Tibial nerve (tissue), 4 donors: ENCODE measurements at regions not wholly inside any gene's neighbourhood (a gene's known extent, or its start where the extent isn't known, plus 50 kb on each side); places are given as distances from the start of the nearest gene placed in this dataset.

Source experiments
- CTCF ChIP-seq, 5 experiments: fragments of 200-600 bp in 3 of 5; fragments of 450-650 bp in 2 of 5; sonication (generic) in 3 of 5; IDR thresholded peaks; one replicate each; pipeline ENCODE4 v1.5.1; 2016 to 2019; ENCODE audit warnings: antibody characterized with exemption in 5 of 5, mild to moderate bottlenecking in 3 of 5, moderate library complexity in 2 of 5
- EP300 ChIP-seq, 2 donors: sonication (generic); formaldehyde crosslinking; IDR thresholded peaks; one replicate each; pipeline ENCODE4 v1.6.1; 2017; ENCODE audit warnings: antibody characterized with exemption in 2 of 2, mild to moderate bottlenecking in 1 of 2
- POLR2A ChIP-seq, 2 donors: fragments of 450-650 bp; IDR thresholded peaks; one replicate each; pipeline ENCODE4 v1.6.1; 2017; ENCODE audit warnings: antibody characterized with exemption in 2 of 2, mild to moderate bottlenecking in 2 of 2, moderate library complexity in 2 of 2

- TF ChIP-seq CTCF (IDR thresholded peaks at IDR 0.05) (no peak), POLR2A (IDR thresholded peaks at IDR 0.05) (no peak), EP300 (IDR thresholded peaks at IDR 0.05) (no peak)
Measured at GRCh38 chr4:93891244-93891643, 62.7 kb downstream of the ATOH1 start.
